ENCODE measurements at regions not wholly inside any gene's neighbourhood (a gene's known extent, or its start where the extent isn't known, plus 50 kb on each side); places are given as distances from the start of the nearest gene placed in this dataset.

- ChIA-PET POLR2A (interaction anchor here (0.6 to 0.8 kb wide), 2 partner anchors 28 to 1080 kb away, joined by 3 read pairs; no protein-coding TSS in a partner anchor), CTCF (no interaction called here)
- peaks cover 0 to 16% (median 0%) of the 10 kb centered on the region in 5 donors for H3K27me3 Mint-ChIP-seq
- H3K27ac Mint-ChIP-seq = no peak overlapping the region
- Histone ChIP-seq H3K9me3 (ENCODE audit: control insufficient read depth in 2 of 3, low read length in 3 of 3) (no peaks in the 10 kb centered on the region), H3K27me3 (ENCODE audit: control insufficient read depth in 2 of 2, insufficient read depth in 2 of 2, low read length in 2 of 2) (no peaks in the 10 kb centered on the region), H3K4me3 (ENCODE audit: low read length) (no peak overlapping the region), H3K4me1 (ENCODE audit: control insufficient read depth in 2 of 2, insufficient read depth in 2 of 2, low read length in 2 of 2) (peaks cover 1 to 3% of the 10 kb centered on the region in 2 donors), H3K36me3 (ENCODE audit: control insufficient read depth in 2 of 3, insufficient read depth in 3 of 3, low read length in 3 of 3) (no peaks in the 10 kb centered on the region), H3K27ac (ENCODE audit: low read depth, low read length) (no peak overlapping the region)
- intact Hi-C loops (cut with micrococcal nuclease) = no loop called here
- no peak overlapping the region for H3K4me3 Mint-ChIP-seq
- H3K36me3 Mint-ChIP-seq = no peaks in the 10 kb centered on the region
- H3K9me3 Mint-ChIP-seq = no peaks in the 10 kb centered on the region
- DNase-seq = no peak
- peaks cover 4 to 10% (median 9%) of the 10 kb centered on the region in 7 donors for H3K4me1 Mint-ChIP-seq
- ATAC-seq = no peak
Observed at GRCh38 chr1:9434247-9435152, 104.8 kb upstream of the SLC25A33 start.

GRCh38 chr1:9435153-9435636, 104.1 kb upstream of the SLC25A33 start:
- CTCF ChIA-PET = no interaction called here

GRCh38 chr1:9435854-9436640, 103.2 kb upstream of the SLC25A33 start:
- ChIA-PET CTCF (no interaction called here), POLR2A (interaction anchor here (0.8 kb wide), 1 partner anchor 26 kb away, joined by 3 read pairs; no protein-coding TSS in a partner anchor)
- H3K36me3 Mint-ChIP-seq = no peaks in the 10 kb centered on the region
- peaks cover 0 to 1% (median 0%) of the 10 kb centered on the region in 7 donors for H3K4me1 Mint-ChIP-seq
- Histone ChIP-seq H3K36me3 (ENCODE audit: control insufficient read depth in 2 of 3, insufficient read depth in 3 of 3, low read length in 3 of 3) (no peaks in the 10 kb centered on the region), H3K27ac (ENCODE audit: low read depth, low read length) (no peak overlapping the region), H3K4me3 (ENCODE audit: low read length) (no peak overlapping the region), H3K4me1 (ENCODE audit: control insufficient read depth in 2 of 2, insufficient read depth in 2 of 2, low read length in 2 of 2) (no peaks in the 10 kb centered on the region), H3K27me3 (ENCODE audit: control insufficient read depth in 2 of 2, insufficient read depth in 2 of 2, low read length in 2 of 2) (no peaks in the 10 kb centered on the region), H3K9me3 (ENCODE audit: control insufficient read depth in 2 of 3, low read length in 3 of 3) (no peaks in the 10 kb centered on the region)
- intact Hi-C loops (cut with micrococcal nuclease) = no loop called here
- no peak overlapping the region for H3K4me3 Mint-ChIP-seq
- DNase-seq = no peak
- H3K27me3 Mint-ChIP-seq = peaks cover 0 to 30% (median 0%) of the 10 kb centered on the region in 5 donors
- H3K9me3 Mint-ChIP-seq = no peaks in the 10 kb centered on the region
- ATAC-seq = no peak
- no peak overlapping the region for H3K27ac Mint-ChIP-seq

More at GRCh38 chr1:9435153-9435636, 104.1 kb upstream of the SLC25A33 start:
- ATAC-seq (no peak), DNase-seq (no peak)
- H3K4me1 ChIP-seq (ENCODE audit: control insufficient read depth in 2 of 2, insufficient read depth in 2 of 2, low read length in 2 of 2) = no peaks in the 10 kb centered on the region
- Mint-ChIP-seq H3K27me3 (peaks cover 0 to 22% (median 0%) of the 10 kb centered on the region in 5 donors), H3K9me3 (no peaks in the 10 kb centered on the region), H3K27ac (no peak overlapping the region), H3K36me3 (no peaks in the 10 kb centered on the region), H3K4me3 (no peak overlapping the region), H3K4me1 (peaks cover 0 to 3% (median 2%) of the 10 kb centered on the region in 7 donors)
- intact Hi-C loops (cut with micrococcal nuclease) = no loop called here
- no peak overlapping the region for H3K4me3 ChIP-seq (ENCODE audit: low read length)
- H3K9me3 ChIP-seq (ENCODE audit: control insufficient read depth in 2 of 3, low read length in 3 of 3) = no peaks in the 10 kb centered on the region
- POLR2A ChIA-PET = interaction anchor here (0.8 kb wide), 1 partner anchor 27 kb away, joined by 3 read pairs; no protein-coding TSS in a partner anchor
- H3K36me3 ChIP-seq (ENCODE audit: control insufficient read depth in 2 of 3, insufficient read depth in 3 of 3, low read length in 3 of 3) = no peaks in the 10 kb centered on the region
- H3K27ac ChIP-seq (ENCODE audit: low read depth, low read length) = no peak overlapping the region
- H3K27me3 ChIP-seq (ENCODE audit: control insufficient read depth in 2 of 2, insufficient read depth in 2 of 2, low read length in 2 of 2) = no peaks in the 10 kb centered on the region

GRCh38 chr1:9437961-9438430, 101.3 kb upstream of the SLC25A33 start:
- no peaks in the 10 kb centered on the region for H3K4me1 ChIP-seq (ENCODE audit: control insufficient read depth in 2 of 2, insufficient read depth in 2 of 2, low read length in 2 of 2)
- no peaks in the 10 kb centered on the region for H3K36me3 ChIP-seq (ENCODE audit: control insufficient read depth in 2 of 3, insufficient read depth in 3 of 3, low read length in 3 of 3)
- ATAC-seq (no peak), DNase-seq (no peak)
- Mint-ChIP-seq H3K4me3 (no peak overlapping the region), H3K9me3 (no peaks in the 10 kb centered on the region), H3K27me3 (peaks cover 0 to 38% (median 0%) of the 10 kb centered on the region in 5 donors), H3K27ac (no peak overlapping the region), H3K4me1 (peaks cover 0 to 1% (median 0%) of the 10 kb centered on the region in 7 donors), H3K36me3 (no peaks in the 10 kb centered on the region)
- H3K27ac ChIP-seq (ENCODE audit: low read depth, low read length) = no peak overlapping the region
- POLR2A ChIA-PET = interaction anchor here (1.1 kb wide), 1 partner anchor 12 kb away, joined by 4 read pairs; no protein-coding TSS in a partner anchor
- H3K9me3 ChIP-seq (ENCODE audit: control insufficient read depth in 2 of 3, low read length in 3 of 3) = no peaks in the 10 kb centered on the region
- CTCF ChIA-PET = no interaction called here
- H3K4me3 ChIP-seq (ENCODE audit: low read length) = no peak overlapping the region
- no peaks in the 10 kb centered on the region for H3K27me3 ChIP-seq (ENCODE audit: control insufficient read depth in 2 of 2, insufficient read depth in 2 of 2, low read length in 2 of 2)
- intact Hi-C loops (cut with micrococcal nuclease) = no loop called here

- ATAC-seq = no peak
- Mint-ChIP-seq H3K27ac (peak overlapping the region in 1 of 9 donors; percentile 45), H3K9me3 (no peaks in the 10 kb centered on the region), H3K4me1 (no peaks in the 10 kb centered on the region), H3K36me3 (no peaks in the 10 kb centered on the region), H3K4me3 (no peak overlapping the region), H3K27me3 (peaks cover 0 to 39% (median 0%) of the 10 kb centered on the region in 5 donors)
- H3K4me3 ChIP-seq (ENCODE audit: low read length) = no peak overlapping the region
- intact Hi-C loops (cut with micrococcal nuclease) = no loop called here
- H3K27ac ChIP-seq (ENCODE audit: low read depth, low read length) = no peak overlapping the region
- H3K4me1 ChIP-seq (ENCODE audit: control insufficient read depth in 2 of 2, insufficient read depth in 2 of 2, low read length in 2 of 2) = no peaks in the 10 kb centered on the region
- no peaks in the 10 kb centered on the region for H3K9me3 ChIP-seq (ENCODE audit: control insufficient read depth in 2 of 3, low read length in 3 of 3)
- DNase-seq = no peak
- no peaks in the 10 kb centered on the region for H3K27me3 ChIP-seq (ENCODE audit: control insufficient read depth in 2 of 2, insufficient read depth in 2 of 2, low read length in 2 of 2)
- H3K36me3 ChIP-seq (ENCODE audit: control insufficient read depth in 2 of 3, insufficient read depth in 3 of 3, low read length in 3 of 3) = no peaks in the 10 kb centered on the region
- ChIA-PET POLR2A (interaction anchor here (0.7 to 1.1 kb wide), 2 partner anchors 10 to 12 kb away, joined by 3 to 4 read pairs; no protein-coding TSS in a partner anchor), CTCF (no interaction called here)
Observed at GRCh38 chr1:9438431-9439073, 100.7 kb upstream of the SLC25A33 start.

GRCh38 chr1:9439074-9439761, 100.0 kb upstream of the SLC25A33 start:
- H3K4me1 ChIP-seq (ENCODE audit: control insufficient read depth in 2 of 2, insufficient read depth in 2 of 2, low read length in 2 of 2) = no peaks in the 10 kb centered on the region
- ATAC-seq = no peak
- no peaks in the 10 kb centered on the region for H3K36me3 ChIP-seq (ENCODE audit: control insufficient read depth in 2 of 3, insufficient read depth in 3 of 3, low read length in 3 of 3)
- ChIA-PET POLR2A (interaction anchor here (0.7 to 1.1 kb wide), 2 partner anchors 10 to 13 kb away, joined by 3 to 4 read pairs; no protein-coding TSS in a partner anchor), CTCF (no interaction called here)
- H3K9me3 ChIP-seq (ENCODE audit: control insufficient read depth in 2 of 3, low read length in 3 of 3) = no peaks in the 10 kb centered on the region
- no peaks in the 10 kb centered on the region for H3K36me3 Mint-ChIP-seq
- no peak overlapping the region for H3K4me3 ChIP-seq (ENCODE audit: low read length)
- H3K27ac ChIP-seq (ENCODE audit: low read depth, low read length) = no peak overlapping the region
- H3K4me3 Mint-ChIP-seq = no peak overlapping the region
- DNase-seq = no peak
- H3K4me1 Mint-ChIP-seq = no peaks in the 10 kb centered on the region
- peak overlapping the region in 1 of 9 donors; percentile 45 for H3K27ac Mint-ChIP-seq
- H3K27me3 Mint-ChIP-seq = peaks cover 0 to 44% (median 0%) of the 10 kb centered on the region in 5 donors
- no peaks in the 10 kb centered on the region for H3K27me3 ChIP-seq (ENCODE audit: control insufficient read depth in 2 of 2, insufficient read depth in 2 of 2, low read length in 2 of 2)
- intact Hi-C loops (cut with micrococcal nuclease) = no loop called here
- H3K9me3 Mint-ChIP-seq = no peaks in the 10 kb centered on the region

Measured in naive thymus-derived CD4-positive, alpha-beta T cell (primary cell).